ENCODE measurements at regions not wholly inside any gene's neighbourhood (a gene's known extent, or its start where the extent isn't known, plus 50 kb on each side); places are given as distances from the start of the nearest gene placed in this dataset.

GRCh38 chr18:51807336-51807735 lies 532.7 kb upstream of the DCC start:
- TF ChIP-seq CTCF (IDR thresholded peaks at IDR 0.05; ENCODE audit: borderline replicate concordance, extremely low read depth, low read length, poor library complexity, severe bottlenecking) (no peak), EZH2 (IDR thresholded peaks at IDR 0.05; ENCODE audit: borderline replicate concordance, low read depth, low read length, severe bottlenecking) (no peak)
